RWPE2 (cell line): ENCODE measurements at regions not wholly inside any gene's neighbourhood (a gene's known extent, or its start where the extent isn't known, plus 50 kb on each side); places are given as distances from the start of the nearest gene placed in this dataset.

ENCODE experiments used
- ATAC-seq: fragments of 200-7000 bp; cut with Tn5 transposase; 3 replicates; pipeline ENCODE4 v1.9.1; 2021; ENCODE audit warnings: low read depth
- DNase-seq: peaks from one replicate; pipeline ENCODE4 v3.0.0-alpha.2; 2020; ENCODE audit warnings: low spot score
- H3K27ac ChIP-seq: fragments of 450-650 bp; 2 replicates; pipeline ENCODE4 v1.5.1; 2017; ENCODE audit warnings: mild to moderate bottlenecking; ENCODE audit not compliant: poor library complexity, severe bottlenecking
- H3K27me3 ChIP-seq: fragments of 250-450 bp; sonication (Bioruptor Pico); 2 replicates; pipeline ENCODE4 v1.5.1; 2021; ENCODE audit warnings: mild to moderate bottlenecking, moderate library complexity; ENCODE audit not compliant: insufficient read depth, poor library complexity, severe bottlenecking
- H3K36me3 ChIP-seq: fragments of 250-450 bp; sonication (Bioruptor Pico); 2 replicates; pipeline ENCODE4 v1.5.1; 2020; ENCODE audit warnings: low read depth, mild to moderate bottlenecking, moderate library complexity
- H3K4me1 ChIP-seq: fragments of 250-450 bp; sonication (Bioruptor Pico); 2 replicates; pipeline ENCODE4 v1.5.1; 2021; ENCODE audit warnings: mild to moderate bottlenecking, moderate library complexity; ENCODE audit not compliant: insufficient read depth, poor library complexity, severe bottlenecking
- H3K4me3 ChIP-seq: fragments of 250-450 bp; sonication (Bioruptor Pico); 2 replicates; pipeline ENCODE4 v1.5.1; 2021; ENCODE audit warnings: mild to moderate bottlenecking, moderate library complexity; ENCODE audit not compliant: severe bottlenecking
- H3K9me3 ChIP-seq: fragments of 250-450 bp; sonication (Bioruptor Pico); 2 replicates; pipeline ENCODE4 v1.5.1; 2021; ENCODE audit warnings: mild to moderate bottlenecking, moderate library complexity; ENCODE audit not compliant: severe bottlenecking
- TF ChIP-seq, protein P1 (sequence below): fragments of 450-650 bp; IDR thresholded peaks from one replicate; pipeline ENCODE4 v1.5.1; 2017; ENCODE audit warnings: mild to moderate bottlenecking, moderate library complexity; ENCODE audit not compliant: poor library complexity, severe bottlenecking

DNA sequence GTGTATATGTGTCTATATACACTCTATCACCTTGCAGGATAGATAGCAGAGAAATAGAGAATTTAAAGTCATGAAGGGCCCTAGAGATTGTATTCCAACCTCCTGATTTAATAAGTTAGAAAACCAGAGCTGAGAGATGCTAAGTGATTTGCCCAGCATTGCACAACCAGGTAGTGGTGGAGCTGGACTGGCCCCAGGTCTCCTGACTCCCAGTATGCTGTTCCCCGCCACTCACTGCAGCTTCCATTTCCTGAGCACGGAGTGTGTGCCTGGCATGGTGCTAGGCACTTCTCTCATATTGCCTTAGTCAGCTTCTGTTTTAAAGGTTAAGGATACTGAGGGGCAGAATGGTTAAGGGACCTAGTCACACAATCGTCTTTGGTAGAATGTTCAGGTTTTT is 129.4 kb upstream of the KLHL25 start:
- TF ChIP-seq, protein P1, sequence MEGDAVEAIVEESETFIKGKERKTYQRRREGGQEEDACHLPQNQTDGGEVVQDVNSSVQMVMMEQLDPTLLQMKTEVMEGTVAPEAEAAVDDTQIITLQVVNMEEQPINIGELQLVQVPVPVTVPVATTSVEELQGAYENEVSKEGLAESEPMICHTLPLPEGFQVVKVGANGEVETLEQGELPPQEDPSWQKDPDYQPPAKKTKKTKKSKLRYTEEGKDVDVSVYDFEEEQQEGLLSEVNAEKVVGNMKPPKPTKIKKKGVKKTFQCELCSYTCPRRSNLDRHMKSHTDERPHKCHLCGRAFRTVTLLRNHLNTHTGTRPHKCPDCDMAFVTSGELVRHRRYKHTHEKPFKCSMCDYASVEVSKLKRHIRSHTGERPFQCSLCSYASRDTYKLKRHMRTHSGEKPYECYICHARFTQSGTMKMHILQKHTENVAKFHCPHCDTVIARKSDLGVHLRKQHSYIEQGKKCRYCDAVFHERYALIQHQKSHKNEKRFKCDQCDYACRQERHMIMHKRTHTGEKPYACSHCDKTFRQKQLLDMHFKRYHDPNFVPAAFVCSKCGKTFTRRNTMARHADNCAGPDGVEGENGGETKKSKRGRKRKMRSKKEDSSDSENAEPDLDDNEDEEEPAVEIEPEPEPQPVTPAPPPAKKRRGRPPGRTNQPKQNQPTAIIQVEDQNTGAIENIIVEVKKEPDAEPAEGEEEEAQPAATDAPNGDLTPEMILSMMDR, result no peak
- no peaks in the 10 kb centered on the region for H3K27me3 ChIP-seq
- no peaks in the 10 kb centered on the region for H3K4me1 ChIP-seq
- H3K4me3 ChIP-seq, result no peak overlapping the region
- DNase-seq (no peak), ATAC-seq (no peak)
- H3K9me3 ChIP-seq, result no peaks in the 10 kb centered on the region
- no peaks in the 10 kb centered on the region for H3K36me3 ChIP-seq
- no peak overlapping the region for H3K27ac ChIP-seq

DNA sequence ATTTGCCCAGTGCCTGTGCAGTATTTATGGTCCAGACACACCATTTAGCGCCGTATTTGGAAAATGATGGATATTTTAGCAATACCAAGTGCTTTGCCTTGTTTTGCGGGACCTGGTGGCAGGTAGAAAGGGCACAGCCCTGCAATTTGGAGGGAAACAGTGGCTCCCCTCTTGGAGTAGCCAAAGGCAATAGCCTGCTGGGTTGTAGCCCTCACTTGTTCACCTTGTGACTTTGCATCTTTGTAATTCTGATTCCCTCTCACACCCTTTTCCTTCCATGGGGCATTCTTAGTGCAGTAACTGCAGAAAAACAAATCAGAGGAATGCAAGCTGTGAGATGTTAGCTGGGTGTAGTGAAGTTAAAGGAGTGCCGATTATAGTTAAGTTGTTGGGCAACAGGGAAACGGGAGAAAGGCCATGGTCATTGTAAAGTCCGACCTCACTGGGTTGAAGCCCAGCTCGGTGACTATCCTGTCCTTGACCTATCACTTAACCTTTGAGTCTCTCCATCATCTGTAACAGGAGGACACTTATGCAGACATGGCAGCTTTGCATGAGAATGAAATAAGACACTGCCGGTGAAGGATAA is 131.0 kb upstream of the KLHL25 start:
- no peak for DNase-seq
- TF ChIP-seq, protein P1, result no peak
- no peak for ATAC-seq
- Histone ChIP-seq H3K27me3 (no peaks in the 10 kb centered on the region), H3K4me3 (no peak overlapping the region), H3K36me3 (no peaks in the 10 kb centered on the region), H3K4me1 (no peaks in the 10 kb centered on the region), H3K9me3 (no peaks in the 10 kb centered on the region), H3K27ac (no peak overlapping the region)

DNA sequence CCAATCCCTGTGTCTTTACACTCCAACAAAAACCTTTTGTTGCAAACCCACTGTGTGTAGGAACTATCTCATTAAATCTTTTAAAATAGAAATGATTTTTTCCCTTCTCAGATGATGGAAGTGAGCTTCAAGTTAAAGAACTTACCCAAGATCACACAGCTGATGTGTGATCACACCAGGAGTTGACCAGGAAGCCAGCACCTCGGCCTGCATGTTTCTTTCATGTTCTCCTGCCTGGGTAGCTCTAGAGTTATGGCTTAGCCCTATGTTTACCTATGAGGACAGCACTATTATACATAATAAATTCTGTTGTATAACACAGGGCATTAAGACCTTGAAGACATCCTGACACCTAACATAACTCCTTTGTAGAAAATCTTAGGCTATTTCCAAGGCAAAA is 132.1 kb upstream of the KLHL25 start:
- Histone ChIP-seq H3K4me3 (no peak overlapping the region), H3K36me3 (no peaks in the 10 kb centered on the region), H3K27me3 (no peaks in the 10 kb centered on the region), H3K27ac (no peak overlapping the region), H3K9me3 (no peaks in the 10 kb centered on the region), H3K4me1 (no peaks in the 10 kb centered on the region)
- TF ChIP-seq, protein P1, result no peak
- ATAC-seq, result no peak
- DNase-seq, result no peak

DNA sequence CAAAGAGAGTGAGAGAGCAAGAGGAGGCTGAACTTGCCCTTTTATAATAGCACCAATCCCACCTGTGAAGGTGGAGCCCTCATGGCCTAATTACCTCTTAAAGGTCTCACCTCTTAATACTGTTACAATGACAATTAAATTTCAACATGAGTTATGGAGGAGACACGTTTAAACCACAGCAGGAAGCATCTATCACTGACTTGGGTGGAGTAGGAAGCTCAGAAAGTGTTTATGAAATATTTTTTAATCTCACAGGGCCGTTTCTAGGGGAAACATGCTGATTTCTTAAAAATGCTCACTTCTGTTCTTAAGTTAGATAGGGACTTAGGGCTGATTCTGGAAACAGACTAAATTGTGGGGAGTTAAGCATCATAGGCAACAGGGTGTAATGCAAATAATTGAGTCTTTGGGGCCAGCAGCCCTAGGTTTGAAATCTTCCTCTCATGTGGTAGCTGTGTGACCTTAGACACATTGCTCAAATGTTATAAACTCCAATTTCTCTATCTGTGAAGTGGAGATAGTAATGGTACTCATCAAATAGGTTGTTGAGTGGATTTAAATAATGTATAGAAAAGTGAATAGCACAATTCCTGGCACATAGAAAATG is 133.3 kb upstream of the KLHL25 start:
- Histone ChIP-seq H3K4me3 (no peak overlapping the region), H3K4me1 (no peaks in the 10 kb centered on the region), H3K36me3 (no peaks in the 10 kb centered on the region), H3K9me3 (no peaks in the 10 kb centered on the region), H3K27ac (no peak overlapping the region), H3K27me3 (no peaks in the 10 kb centered on the region)
- DNase-seq (no peak), ATAC-seq (no peak)
- TF ChIP-seq, protein P1, result no peak

DNA sequence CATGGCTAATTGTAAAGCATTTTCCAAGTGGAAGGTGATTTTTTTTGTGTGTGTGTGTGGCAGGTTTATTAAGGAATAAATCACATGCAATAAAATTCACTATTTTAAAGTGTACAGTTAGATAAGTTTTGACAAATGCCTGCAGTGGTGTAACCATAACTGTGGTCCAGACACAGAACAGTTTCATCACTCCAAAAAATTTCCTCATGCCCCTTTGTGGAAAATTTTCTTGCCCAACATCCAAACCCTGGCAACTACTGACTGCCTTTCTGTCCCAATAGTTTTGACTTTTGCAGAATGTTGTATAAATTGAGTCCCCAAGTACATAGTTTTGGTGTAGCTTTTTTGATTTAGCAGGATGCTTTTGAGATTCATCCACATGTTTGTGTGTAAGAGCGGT is 135.1 kb upstream of the KLHL25 start:
- ATAC-seq (no peak), DNase-seq (no peak)
- Histone ChIP-seq H3K27me3 (no peaks in the 10 kb centered on the region), H3K4me1 (no peaks in the 10 kb centered on the region), H3K9me3 (no peaks in the 10 kb centered on the region), H3K27ac (no peak overlapping the region), H3K4me3 (no peak overlapping the region), H3K36me3 (no peaks in the 10 kb centered on the region)
- TF ChIP-seq, protein P1, result no peak
